ENCODE measurements at regions not wholly inside any gene's neighbourhood (a gene's known extent, or its start where the extent isn't known, plus 50 kb on each side); places are given as distances from the start of the nearest gene placed in this dataset.
"Not testable (repeated sequence)": the region's sequence is repeated elsewhere in the genome, so short reads cannot be mapped to it uniquely, and the experiment has no call there.

DNA sequence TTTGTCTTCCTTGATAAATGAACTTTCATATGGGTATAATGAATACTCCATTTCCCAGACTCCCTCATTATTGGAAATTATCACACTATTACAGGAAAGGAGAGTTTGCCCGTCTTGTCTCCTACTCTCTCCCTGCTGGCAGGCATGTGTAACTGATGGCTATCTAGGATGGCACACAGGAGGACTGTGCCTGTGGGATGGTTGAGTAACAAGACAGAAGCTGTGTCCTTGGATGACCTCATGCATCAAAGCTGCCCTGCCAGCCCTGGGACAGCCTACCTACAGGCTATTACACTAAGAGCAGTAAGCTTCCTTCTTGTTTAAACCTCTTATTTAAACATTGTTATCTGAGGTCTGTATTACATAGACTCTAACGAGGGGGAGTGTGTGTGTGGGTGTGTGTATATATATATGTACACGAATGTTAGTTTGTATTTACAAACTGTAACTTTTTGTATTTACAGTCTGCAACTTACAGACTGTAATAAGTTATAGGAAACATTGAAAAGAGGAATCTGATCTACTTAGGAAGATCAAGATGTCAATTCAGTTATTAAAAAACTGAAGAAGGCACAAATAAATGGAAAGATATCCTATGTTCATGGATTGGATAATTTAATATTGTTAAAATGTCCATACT lies 247.6 kb upstream of the ACO1 start:
- Histone ChIP-seq H3K4me3 (no peak overlapping the region), H3K36me3 (no peaks in the 10 kb centered on the region), H3K27me3 (no peaks in the 10 kb centered on the region), H3K9me3 (no peaks in the 10 kb centered on the region), H3K27ac (no peak overlapping the region), H3K4me1 (no peaks in the 10 kb centered on the region)
- intact Hi-C loops (cut with DNase I): no loop called here
- DNase-seq: no peak
- no peak for TF ChIP-seq POLR2AphosphoS5 (IDR thresholded peaks at IDR 0.05)
- TF ChIP-seq, protein P1, sequence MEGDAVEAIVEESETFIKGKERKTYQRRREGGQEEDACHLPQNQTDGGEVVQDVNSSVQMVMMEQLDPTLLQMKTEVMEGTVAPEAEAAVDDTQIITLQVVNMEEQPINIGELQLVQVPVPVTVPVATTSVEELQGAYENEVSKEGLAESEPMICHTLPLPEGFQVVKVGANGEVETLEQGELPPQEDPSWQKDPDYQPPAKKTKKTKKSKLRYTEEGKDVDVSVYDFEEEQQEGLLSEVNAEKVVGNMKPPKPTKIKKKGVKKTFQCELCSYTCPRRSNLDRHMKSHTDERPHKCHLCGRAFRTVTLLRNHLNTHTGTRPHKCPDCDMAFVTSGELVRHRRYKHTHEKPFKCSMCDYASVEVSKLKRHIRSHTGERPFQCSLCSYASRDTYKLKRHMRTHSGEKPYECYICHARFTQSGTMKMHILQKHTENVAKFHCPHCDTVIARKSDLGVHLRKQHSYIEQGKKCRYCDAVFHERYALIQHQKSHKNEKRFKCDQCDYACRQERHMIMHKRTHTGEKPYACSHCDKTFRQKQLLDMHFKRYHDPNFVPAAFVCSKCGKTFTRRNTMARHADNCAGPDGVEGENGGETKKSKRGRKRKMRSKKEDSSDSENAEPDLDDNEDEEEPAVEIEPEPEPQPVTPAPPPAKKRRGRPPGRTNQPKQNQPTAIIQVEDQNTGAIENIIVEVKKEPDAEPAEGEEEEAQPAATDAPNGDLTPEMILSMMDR (IDR thresholded peaks at IDR 0.05): no peak
- no peak for TF ChIP-seq POLR2A (IDR thresholded peaks at IDR 0.05)
- no peak for TF ChIP-seq EP300 (IDR thresholded peaks at IDR 0.05)
- WGBS, 2 donors: 18 to 50% methylated on average over 3 of the region's 3 CpGs

DNA sequence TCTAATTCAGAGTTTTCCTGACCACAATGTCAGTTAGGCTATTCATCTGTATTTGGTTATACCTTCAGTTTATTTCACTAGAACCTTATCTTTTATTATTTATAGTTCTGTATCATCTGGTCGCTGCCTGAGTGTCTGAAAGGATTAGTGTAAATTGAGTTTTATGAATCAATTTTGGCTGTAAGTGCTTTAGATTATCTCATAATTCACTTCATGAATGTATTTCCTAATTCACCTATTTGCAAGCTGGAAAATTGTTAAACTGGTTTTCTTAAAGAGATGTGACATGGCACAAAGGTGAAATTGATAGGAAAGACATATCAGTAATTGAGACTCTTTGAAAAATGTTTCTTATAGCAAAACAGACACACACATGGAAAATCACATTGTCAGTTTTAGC lies 242.4 kb upstream of the ACO1 start:
- no peak for DNase-seq
- intact Hi-C loops (cut with DNase I): no loop called here
- H3K36me3 ChIP-seq: no peaks in the 10 kb centered on the region
- no peak overlapping the region for H3K4me3 ChIP-seq
- H3K9me3 ChIP-seq: no peaks in the 10 kb centered on the region
- no peaks in the 10 kb centered on the region for H3K27me3 ChIP-seq
- no peaks in the 10 kb centered on the region for H3K4me1 ChIP-seq
- TF ChIP-seq EP300 (IDR thresholded peaks at IDR 0.05) (no peak), POLR2AphosphoS5 (IDR thresholded peaks at IDR 0.05) (no peak), POLR2A (IDR thresholded peaks at IDR 0.05) (no peak)
- TF ChIP-seq, protein P1 (IDR thresholded peaks at IDR 0.05): no peak
- WGBS, 2 donors: 18 to 53% methylated on average over 1 of the region's 1 CpG
- H3K27ac ChIP-seq: no peak overlapping the region

DNA sequence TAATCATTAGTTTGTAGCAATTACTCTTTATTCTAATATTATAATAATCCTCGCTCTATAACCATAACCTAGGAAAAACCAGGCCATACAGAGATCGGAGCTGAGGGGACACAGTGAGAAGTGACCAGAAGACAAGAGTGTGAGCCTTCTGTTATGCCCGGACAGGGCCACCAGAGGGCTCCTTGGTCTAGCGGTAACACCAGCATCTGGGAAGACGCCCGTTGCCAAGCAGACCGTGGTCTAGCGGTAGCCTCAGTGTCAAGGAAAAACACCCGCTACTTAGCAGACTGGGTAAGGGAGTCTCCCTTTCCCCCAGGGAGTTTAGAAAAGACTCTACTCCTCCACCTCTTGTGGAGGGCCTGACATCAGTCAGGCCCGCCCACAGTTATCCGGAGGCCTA lies 235.9 kb upstream of the ACO1 start:
- H3K27me3 ChIP-seq; H3K36me3 ChIP-seq; H3K9me3 ChIP-seq; H3K27ac ChIP-seq; H3K4me1 ChIP-seq; DNase-seq; intact Hi-C loops (cut with DNase I); H3K4me3 ChIP-seq: not testable (repeated sequence)
- WGBS, 2 donors: 85 to 86% methylated on average over 11 of the region's 11 CpGs

DNA sequence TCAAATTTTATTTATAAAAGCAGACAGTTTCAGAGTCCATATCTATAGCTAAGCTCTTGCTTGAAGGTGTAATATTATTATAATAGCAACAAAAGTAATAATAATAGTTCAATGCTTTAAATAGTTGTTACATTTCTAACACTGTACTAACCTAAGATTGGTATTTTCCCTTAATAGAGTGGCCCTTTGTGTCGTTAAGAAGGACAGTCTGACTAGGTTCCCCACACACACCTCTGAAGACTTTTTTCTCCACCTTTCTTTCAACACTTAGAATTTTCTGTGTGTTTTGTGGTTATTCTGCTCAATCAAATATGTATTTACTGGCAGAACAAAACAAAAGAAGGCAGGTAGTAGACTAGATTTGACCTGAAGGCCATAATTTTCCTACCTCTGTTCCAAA lies 223.2 kb upstream of the ACO1 start:
- H3K4me3 ChIP-seq: no peak overlapping the region
- WGBS, 2 donors: 62 to 84% methylated on average over 1 of the region's 1 CpG
- TF ChIP-seq POLR2A (IDR thresholded peaks at IDR 0.05): no peak
- no peak for TF ChIP-seq EP300 (IDR thresholded peaks at IDR 0.05)
- TF ChIP-seq, protein P1 (IDR thresholded peaks at IDR 0.05): no peak
- TF ChIP-seq POLR2AphosphoS5 (IDR thresholded peaks at IDR 0.05): no peak
- no peaks in the 10 kb centered on the region for H3K9me3 ChIP-seq
- intact Hi-C loops (cut with DNase I): no loop called here
- H3K4me1 ChIP-seq: no peaks in the 10 kb centered on the region
- H3K36me3 ChIP-seq: no peaks in the 10 kb centered on the region
- DNase-seq: no peak
- H3K27me3 ChIP-seq: no peaks in the 10 kb centered on the region
- H3K27ac ChIP-seq: no peak overlapping the region

DNA sequence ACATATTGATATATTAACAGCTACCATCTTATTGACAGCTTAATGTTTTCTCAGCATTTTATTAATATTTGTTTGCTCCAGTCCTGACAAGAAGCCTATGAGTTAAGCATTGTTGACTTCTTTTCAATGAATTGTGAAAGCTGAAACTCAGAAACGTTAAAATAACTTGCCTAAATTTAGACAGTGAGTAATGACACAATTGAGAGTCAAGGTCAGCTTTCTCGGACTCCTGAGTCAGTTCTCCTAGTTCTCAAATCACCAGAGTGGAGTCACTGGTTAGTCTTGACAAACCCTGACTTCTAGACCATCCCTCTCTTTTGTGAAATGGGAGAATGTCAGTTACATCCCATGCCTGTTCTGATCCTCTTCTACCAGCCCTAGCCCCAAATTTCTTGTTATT lies 222.7 kb upstream of the ACO1 start:
- Histone ChIP-seq H3K4me3 (no peak overlapping the region), H3K27ac (no peak overlapping the region), H3K4me1 (no peaks in the 10 kb centered on the region), H3K27me3 (no peaks in the 10 kb centered on the region), H3K36me3 (no peaks in the 10 kb centered on the region), H3K9me3 (no peaks in the 10 kb centered on the region)
- no peak for TF ChIP-seq POLR2AphosphoS5 (IDR thresholded peaks at IDR 0.05)
- TF ChIP-seq POLR2A (IDR thresholded peaks at IDR 0.05): no peak
- TF ChIP-seq EP300 (IDR thresholded peaks at IDR 0.05): no peak
- TF ChIP-seq, protein P1 (IDR thresholded peaks at IDR 0.05): no peak
- intact Hi-C loops (cut with DNase I): no loop called here
- 25 to 57% methylated on average over 2 of the region's 2 CpGs for WGBS, 2 donors
- DNase-seq: no peak

DNA sequence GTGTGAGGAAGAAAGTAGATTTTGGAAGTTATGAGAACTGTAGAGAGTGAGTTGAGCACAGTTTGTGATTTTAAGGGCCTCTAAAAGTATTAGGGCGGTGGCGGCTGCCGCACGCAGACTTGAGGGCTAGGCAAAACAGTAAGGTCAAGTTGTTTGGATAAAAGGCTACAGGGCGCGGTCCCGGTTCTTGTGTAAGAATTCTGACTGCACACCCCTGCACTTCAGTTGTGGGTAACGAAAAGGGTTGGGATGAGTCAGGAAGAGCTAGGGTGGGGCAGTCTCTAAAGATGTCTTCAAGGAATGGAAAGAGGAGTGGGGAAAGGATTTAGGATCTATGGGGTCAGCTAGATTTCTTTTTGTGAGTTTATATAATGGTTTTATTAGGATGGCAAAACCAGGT lies 218.1 kb upstream of the ACO1 start:
- H3K27me3 ChIP-seq; H3K4me3 ChIP-seq; H3K36me3 ChIP-seq; H3K27ac ChIP-seq; DNase-seq; H3K9me3 ChIP-seq; H3K4me1 ChIP-seq; intact Hi-C loops (cut with DNase I): not testable (repeated sequence)
- WGBS, 2 donors: 86 to 89% methylated on average over 8 of the region's 8 CpGs

Data from sigmoid colon (tissue), 6 donors.